Kidney epithelial cell (primary cell): ENCODE measurements at regions not wholly inside any gene's neighbourhood (a gene's known extent, or its start where the extent isn't known, plus 50 kb on each side); places are given as distances from the start of the nearest gene placed in this dataset.
"Not testable (repeated sequence)": the region's sequence is repeated elsewhere in the genome, so short reads cannot be mapped to it uniquely, and the experiment has no call there.

Experiments used
- DNase-seq: peaks from one replicate; pipeline ENCODE4 v3.0.0-alpha.2; 2010; ENCODE audit warnings: low read depth
- H3K27me3 ChIP-seq: 2 replicates; pipeline ENCODE4 v1.6.0; 2011; ENCODE audit warnings: low read length; ENCODE audit not compliant: control insufficient read depth, insufficient read depth
- H3K36me3 ChIP-seq: 2 replicates; pipeline ENCODE4 v1.5.1; 2011; ENCODE audit warnings: low read length; ENCODE audit not compliant: control insufficient read depth, insufficient read depth
- H3K4me3 ChIP-seq: 2 replicates; pipeline ENCODE4 v1.5.1; 2011; ENCODE audit warnings: low read depth, mild to moderate bottlenecking, control low read depth, low read length
- CTCF ChIP-seq: IDR thresholded peaks from 2 replicates; pipeline ENCODE4 v1.5.1; 2011; ENCODE audit warnings: mild to moderate bottlenecking, moderate library complexity, low read length, control low read depth, inconsistent platforms; ENCODE audit not compliant: insufficient read depth, poor library complexity, severe bottlenecking

- Histone ChIP-seq H3K4me3 (no peak overlapping the region), H3K36me3 (no peaks in the 10 kb centered on the region), H3K27me3 (no peaks in the 10 kb centered on the region)
- no peak for DNase-seq
- no peak for TF ChIP-seq CTCF
Observed at GRCh38 chr1:65605621-65606020, 185.2 kb downstream of the LEPR start.

- no peaks in the 10 kb centered on the region for H3K36me3 ChIP-seq
- no peak overlapping the region for H3K4me3 ChIP-seq
- TF ChIP-seq CTCF, result no peak
- DNase-seq, result no peak
- H3K27me3 ChIP-seq, result no peaks in the 10 kb centered on the region
Observed at GRCh38 chr1:65606426-65606825, 186.0 kb downstream of the LEPR start.

GRCh38 chr1:65613884-65614283 is 178.8 kb upstream of the PDE4B start:
- Histone ChIP-seq H3K4me3 (no peak overlapping the region), H3K36me3 (no peaks in the 10 kb centered on the region), H3K27me3 (no peaks in the 10 kb centered on the region)
- TF ChIP-seq CTCF, result no peak
- no peak for DNase-seq

GRCh38 chr1:65615859-65616258 is 176.8 kb upstream of the PDE4B start:
- Histone ChIP-seq H3K36me3 (no peaks in the 10 kb centered on the region), H3K27me3 (no peaks in the 10 kb centered on the region), H3K4me3 (no peak overlapping the region)
- no peak for TF ChIP-seq CTCF
- no peak for DNase-seq

GRCh38 chr1:65621721-65622120 is 171.0 kb upstream of the PDE4B start:
- not testable (repeated sequence) for DNase-seq, H3K36me3 ChIP-seq, H3K4me3 ChIP-seq, H3K27me3 ChIP-seq

- DNase-seq, result no peak
Observed at GRCh38 chr1:65623895-65624294, 168.8 kb upstream of the PDE4B start.

More at GRCh38 chr1:65623895-65624294, 168.8 kb upstream of the PDE4B start:
- TF ChIP-seq CTCF, result no peak
- H3K4me3 ChIP-seq, result no peak overlapping the region
- H3K27me3 ChIP-seq, result no peaks in the 10 kb centered on the region
- H3K36me3 ChIP-seq, result no peaks in the 10 kb centered on the region
